HG03139 (cell line): ENCODE measurements at regions not wholly inside any gene's neighbourhood (a gene's known extent, or its start where the extent isn't known, plus 50 kb on each side); places are given as distances from the start of the nearest gene placed in this dataset.
A peak's percentile ranks its signal among the peaks of the same experiment; 100 is the strongest.

Experiments used
- ATAC-seq: cut with Tn5 transposase; IDR thresholded peaks from one replicate; pipeline ENCODE4 v1.9.1; 2021; ENCODE audit not compliant: unreplicated experiment

DNA sequence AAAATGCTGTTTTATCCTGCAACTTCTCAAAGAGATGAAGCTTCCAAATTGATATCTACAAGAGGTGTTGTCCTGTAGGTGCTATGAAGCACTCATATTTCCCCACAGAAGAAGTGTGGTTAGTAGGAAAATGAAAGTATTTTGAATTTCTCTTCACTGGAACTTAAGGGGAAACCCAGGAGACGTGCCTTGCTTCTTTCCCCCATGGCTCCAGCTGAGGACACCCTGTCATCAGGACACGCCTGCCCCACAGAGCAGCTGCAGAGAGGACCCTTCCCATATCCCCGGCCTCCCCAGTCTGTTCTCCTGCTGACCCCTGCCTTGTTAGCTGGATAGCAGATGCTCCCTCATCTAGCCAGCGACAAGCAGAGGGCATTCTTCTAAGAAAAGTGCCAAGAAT is 371.3 kb downstream of the COG6 start:
- peak; percentile 2 for ATAC-seq

DNA sequence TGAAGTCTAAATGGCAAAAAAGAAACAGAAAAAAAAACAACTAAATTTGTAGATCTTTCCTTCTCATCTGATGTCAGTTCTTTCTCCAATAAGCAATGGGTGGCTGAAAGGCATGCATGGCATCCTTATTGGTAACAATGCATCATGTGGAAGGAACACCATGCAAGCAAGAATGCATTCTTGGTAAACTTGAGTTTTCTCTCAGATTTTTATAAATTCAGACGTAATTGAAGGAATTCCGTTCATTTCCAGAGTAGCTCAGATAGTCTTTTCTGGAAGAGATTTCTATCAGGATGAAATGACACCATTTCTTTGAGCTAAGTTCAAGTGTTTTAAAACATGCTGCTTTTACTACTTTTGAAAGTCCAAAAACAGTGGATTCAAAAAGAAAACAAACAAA is 373.0 kb downstream of the COG6 start:
- ATAC-seq: no peak

DNA sequence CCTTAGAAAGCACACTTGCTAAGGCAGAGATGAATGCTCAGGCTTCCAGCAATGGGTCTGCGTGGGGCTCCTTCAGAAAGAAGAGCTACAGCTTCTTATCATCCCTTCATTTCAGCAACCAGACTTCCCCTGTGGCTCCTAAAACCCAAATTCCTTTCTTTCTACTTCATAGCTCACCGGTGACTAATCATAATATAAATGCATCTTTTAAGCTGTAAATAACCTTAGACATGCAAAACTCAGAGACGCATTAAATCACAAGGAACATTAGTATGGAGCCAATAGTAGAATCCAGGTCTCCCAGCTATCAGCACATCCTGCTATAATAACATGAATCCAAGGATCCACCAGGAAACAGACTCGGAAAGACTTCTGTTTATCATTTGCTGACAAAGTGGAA is 375.6 kb downstream of the COG6 start:
- ATAC-seq: no peak

DNA sequence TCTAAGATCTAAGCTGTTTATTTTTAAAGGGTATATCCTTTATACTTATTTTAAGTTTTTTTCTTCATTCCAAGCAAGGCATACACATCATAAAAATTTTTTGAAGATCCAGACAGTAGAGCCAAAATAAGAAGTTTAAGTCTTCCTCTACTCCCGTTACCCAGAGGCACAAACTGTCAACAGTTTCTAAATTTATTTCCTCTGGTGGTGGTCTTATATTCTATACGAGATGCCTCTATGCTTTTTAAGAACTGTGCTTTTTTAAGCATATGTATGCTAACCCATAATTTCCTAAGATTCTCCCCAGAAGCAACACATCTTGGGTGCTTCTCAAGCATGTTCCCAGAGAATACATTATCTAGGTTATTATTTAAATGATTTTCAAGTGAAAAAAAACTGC is 383.6 kb downstream of the COG6 start:
- no peak for ATAC-seq

DNA sequence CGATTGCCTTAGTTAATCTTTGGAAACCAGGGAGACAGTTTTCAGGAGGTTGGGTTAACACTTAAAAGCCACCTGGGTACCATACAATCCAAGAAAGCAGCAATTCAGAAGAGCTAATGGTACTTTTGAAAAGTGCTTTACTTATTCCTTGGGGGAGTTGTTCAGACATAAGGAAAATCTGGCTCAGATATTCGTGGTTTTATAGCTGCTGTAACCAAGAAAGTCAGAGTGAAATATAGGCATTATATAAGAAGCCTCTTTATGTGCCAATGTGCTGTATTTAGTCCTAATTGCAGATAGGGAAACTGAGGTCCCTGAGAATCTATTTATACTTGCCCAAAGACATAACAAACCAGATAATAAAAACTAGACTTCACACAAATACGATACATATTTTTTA is 387.5 kb downstream of the COG6 start:
- no peak for ATAC-seq

DNA sequence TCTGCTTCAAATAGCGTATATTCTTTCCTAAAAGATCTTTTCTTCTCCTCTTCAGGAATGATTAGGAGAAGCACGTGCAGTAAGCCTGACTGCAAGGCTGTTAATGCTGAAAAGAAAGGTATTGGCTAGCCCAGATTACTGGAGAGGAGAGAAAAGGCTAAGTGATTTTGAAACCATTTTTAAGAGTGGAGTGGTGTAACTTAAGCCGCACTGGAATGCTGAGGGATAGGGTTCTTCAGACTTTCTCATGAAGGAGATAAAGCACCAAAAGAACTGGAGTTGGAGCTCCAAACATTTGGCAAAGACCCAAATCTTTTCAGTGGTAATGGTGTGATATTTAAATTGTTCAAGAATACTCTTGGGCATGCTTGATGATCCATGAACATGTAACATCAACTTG is 388.3 kb downstream of the COG6 start:
- no peak for ATAC-seq

DNA sequence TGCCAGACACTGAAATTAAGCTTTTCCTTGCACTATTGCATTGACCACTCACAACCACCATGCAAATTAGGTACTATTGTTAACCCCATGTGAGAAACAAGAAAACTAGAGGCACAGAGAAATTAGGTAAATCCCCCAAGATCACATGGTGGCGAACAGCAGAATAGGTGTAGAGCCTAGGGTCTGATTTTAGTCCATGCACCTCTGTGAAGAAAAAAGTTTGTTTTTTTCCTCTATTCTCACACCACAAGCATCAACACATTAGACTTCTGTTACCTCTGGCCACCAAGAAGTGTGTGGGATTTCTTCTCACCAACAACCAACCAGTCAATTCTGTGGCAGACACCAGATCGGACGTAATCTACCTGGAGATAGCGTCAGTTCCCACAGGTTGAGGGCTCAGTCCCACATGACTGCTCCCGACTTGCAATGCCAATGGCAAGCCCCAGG is 391.9 kb downstream of the COG6 start:
- peak; percentile 73 for ATAC-seq

DNA sequence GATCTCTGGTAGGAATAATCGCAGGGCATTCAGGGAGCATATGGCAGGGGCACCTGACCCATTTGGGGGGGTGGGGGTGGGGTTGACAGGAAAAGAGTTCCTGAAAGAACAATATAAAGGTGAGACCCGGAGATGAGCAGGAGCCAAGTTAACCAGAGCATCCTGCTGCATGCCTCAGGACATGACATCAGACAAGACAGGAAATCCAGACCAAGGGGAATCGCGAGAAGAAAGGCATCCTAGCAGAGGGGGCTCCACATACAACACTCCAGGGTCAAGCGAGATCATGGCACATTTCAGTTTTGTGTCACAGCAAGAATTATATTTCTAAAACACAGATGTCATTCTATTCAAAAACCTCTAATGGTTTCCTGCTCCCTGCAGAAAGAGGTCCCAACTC is 393.1 kb downstream of the COG6 start:
- ATAC-seq: no peak

DNA sequence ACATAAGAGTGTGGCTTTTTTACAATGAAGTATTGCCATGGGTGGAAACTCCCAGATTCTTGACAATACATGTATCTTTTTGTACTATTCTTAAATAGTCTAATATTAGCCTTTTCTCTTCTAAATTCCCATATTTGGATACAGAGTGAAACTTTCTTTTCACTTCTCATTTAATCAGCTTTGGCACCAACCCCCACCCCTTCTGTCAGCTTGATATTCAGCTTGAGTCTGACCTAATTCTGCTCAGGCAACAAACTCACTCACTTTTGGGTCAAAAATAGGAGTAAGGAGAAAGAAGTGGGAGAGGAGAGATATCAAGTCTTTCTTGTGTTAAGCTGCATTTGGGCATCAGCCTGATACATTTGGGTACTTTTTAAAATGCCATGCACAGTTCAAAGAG is 397.5 kb downstream of the COG6 start:
- no peak for ATAC-seq

DNA sequence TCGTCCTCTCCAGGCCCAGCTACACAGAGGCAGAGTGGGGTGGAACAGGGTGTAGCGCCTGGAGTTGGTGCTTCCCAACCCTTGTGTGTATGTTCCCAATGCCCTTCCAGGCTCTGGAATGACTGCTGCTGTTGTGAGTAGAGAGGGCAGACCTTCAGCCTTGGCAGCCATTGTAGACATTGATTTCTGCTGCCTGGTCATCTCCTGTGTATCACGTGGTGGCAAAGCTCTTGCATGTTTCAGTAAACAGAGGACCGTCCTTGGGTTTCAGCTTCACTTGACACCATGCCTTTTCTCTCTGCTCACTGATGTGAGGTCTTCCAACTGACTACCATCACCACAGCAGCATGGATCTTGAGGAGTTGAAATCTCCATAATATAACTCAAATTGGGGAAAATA is 397.9 kb downstream of the COG6 start:
- ATAC-seq: no peak

DNA sequence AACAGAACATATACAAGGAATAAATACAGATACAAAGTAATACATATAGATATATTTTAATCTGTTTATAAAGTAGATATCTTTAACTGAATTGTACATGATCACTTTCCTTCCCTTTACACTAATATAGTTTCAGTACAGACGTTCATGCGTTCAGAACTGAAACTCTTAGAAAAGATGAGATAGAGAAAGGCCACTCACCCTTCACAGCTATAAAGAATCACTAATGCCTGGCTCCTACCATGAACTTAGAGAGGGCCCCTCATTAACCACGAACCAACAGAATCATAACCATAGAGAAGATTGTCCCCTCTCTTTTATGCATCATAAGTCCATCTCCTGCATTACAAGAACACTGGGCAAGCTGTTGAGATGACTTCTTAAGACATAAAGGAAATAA is 399.0 kb downstream of the COG6 start:
- peak; percentile 45 for ATAC-seq

DNA sequence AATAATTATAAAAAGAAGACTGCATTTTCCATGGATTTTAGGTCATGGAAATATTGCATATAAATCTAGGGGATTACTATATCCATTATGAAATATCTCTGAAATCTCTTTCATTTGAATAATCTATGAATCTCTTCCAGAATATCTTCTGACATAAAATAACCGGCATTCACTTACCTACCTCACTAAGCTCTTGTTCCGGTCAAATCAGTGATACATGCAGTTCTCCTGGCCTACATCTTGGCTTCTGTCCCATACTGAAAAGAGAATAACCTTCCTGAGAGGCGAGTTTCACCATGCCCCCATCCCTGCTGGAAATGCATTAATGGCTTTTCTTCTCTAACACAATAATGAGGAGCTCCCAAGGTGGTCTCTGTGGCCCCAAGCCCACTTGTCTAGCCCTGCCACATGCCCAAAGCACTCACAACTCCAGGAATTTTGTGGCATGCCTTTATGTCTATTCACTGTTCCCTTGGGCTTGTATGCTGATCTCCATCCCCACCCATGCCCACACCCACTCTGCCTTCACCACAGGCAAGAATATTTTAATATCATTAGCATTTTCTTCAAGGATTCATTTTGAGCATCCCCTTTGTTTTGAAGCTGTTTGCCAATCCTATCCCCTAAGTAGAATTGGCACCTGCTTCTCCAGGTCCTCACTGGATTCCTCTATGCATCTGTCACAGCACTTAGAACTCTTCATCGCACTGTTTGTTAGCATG is 401.6 kb downstream of the COG6 start:
- ATAC-seq: no peak

DNA sequence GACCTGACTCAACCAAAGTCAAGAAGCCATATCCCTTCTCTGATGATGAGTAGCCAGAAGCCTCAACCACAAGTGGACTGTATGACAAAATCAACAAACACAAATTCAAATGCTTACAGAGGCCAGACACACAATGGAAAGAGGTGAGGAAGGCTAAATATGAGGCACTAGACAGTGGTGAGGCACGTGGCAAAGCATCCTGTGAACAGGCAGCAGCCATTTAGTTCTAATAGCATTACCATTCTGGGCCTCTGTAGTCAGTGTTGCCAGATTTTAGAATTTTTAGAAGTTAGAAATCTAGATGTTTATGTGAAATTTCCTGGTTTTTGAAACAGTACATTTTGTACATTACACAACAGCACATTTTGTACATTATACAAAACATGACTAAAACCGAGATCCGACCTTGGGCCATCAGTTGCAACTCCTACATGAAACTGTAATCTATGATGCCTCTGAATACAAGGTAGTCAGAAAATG is 403.3 kb downstream of the COG6 start:
- no peak for ATAC-seq

DNA sequence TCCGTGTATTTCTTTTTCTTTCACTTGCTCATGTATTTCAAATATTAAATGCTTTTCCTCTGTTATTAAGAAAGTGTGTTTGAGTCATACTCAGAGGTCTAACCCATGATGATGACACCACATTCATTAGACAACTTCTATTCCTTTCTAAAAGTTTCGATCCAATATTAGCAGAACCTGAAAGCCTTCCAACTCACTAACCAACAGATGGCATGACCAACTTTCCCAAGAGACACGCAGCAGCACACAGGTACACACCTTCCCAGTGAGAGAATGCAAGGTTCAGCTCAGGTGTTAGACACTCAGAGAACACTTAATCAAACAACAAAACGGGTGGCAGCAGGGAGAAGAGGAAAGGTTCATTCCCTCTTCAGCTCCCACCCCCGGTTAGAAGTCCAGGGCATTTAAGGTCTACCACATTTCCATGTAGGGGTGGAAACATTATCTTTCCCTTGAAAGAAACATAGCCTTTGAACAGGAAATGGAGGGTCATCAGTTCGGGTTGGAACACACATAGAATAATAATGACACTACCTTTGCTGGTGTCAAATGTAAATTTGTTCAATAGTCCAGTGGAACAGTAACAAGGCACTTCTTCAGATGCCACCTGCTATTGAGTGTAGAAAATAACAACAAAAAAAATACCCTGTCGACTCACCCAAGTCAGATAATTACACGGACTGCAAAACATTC is 404.2 kb downstream of the COG6 start:
- ATAC-seq: no peak

DNA sequence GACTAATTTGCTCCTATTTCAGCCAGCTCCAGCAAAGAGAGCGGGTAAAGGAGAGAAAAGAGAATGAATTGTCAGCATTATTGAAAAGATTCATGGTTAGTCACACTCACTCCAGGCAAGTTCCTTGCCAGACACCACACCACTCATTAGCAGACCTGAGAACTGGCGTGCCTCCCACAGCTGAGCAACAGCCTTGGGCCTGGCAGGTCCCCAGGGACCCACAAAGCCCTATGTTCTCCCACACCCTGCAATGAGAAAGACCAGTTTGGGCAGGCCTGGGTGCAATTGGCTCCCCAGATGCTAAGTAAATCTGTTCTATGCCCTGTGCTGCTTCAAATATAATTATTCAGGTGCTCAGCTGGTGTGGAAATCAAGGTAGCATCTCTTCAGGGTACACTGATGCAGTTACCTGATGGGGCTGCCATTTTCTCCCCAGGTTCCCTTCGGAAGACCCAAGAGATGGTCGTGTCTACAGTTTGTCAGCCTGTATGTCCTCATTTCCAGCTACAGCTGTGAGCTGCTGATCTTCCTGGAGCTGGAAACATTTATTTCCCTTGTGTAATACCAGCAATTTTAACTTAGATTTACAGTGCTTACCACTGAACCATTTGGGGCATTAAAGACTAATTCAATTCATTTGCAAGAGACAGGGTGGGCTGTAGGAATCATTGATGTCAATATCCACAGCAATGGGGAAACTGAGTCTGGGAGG is 405.0 kb downstream of the COG6 start:
- ATAC-seq: peak; percentile 73

DNA sequence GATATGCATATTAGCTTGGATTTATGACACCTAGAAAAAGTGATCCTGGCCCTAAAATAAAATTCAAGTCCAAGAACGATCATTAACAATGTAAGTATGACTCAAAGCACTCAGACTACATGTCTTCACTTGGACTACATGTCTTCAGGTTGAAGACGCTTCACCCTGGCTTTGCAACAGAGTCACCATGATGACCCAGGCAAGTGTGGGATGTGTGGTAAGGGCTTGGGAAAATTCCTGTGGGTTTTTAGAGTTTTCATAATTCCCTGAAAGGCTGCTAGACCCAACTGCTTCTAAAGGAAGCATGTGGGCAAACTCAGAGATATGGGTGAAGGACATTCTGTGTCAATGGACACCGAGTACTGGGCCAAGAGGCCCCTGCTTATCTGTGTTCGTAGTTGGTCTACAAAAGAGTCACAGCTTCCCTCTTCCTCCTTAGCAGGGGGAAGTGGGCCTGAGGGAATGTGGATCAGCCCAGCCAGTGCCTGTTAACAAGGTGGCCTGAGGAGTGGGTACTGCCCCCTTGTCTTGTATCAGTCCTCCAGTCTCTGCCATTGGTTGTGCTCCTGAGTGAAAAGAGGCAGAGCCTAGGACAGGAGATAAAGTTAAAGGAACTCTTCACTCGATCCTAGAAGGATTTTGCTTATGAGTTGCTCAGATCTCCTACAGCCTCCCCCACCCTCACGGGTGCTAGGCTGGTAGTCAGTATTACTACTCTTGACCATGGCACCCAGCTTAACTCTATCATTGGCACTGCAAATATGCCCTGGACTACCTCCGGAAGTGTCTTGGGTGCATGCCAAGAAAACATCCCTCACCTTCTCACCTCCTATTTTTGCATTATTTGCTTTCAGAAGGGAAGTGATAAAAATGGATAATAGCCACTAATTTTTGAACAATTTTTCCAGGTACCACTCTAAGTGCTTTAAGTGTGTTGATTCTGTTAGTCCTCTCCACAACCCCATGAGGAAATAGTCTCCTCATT is 406.3 kb downstream of the COG6 start:
- ATAC-seq: no peak

DNA sequence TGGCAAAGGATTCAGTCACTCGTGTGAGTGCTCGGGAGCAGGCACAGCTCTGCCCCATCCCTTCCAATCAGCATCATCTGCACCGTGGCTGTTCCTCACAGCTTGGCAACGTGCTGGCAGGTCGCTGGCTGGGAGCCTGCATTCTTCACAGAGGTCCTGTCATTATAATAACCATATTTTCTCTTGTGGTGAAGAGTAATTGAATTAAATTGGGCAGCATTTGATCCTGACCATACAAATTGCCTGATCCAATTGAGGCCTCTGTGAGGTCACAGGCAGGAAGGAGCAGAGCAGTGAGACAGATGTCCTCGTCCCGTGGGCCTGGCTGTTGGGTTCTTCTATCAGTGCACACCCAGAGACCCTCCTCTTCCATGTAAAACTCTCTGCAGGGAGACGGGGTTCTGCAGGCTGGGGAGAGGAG is 407.8 kb downstream of the COG6 start:
- no peak for ATAC-seq

DNA sequence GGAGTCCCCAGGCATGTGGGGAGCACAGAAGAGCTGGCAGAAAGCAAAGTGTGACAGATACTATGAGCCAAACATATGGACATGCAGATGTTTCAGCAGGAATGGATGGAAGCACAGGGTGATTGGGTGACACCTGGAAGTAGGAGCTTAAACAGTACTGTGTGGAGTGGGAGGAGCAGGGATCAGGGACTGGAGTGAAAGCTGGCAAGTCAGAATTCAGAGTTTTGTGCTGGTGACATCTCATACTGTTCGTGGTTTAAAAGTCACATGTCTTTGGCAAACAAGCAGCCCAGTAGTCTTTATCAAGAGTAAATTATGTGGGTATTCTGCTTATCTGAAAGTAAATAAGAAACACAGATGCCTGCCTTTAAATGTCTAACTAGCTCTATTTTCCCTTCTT is 408.2 kb downstream of the COG6 start:
- no peak for ATAC-seq

DNA sequence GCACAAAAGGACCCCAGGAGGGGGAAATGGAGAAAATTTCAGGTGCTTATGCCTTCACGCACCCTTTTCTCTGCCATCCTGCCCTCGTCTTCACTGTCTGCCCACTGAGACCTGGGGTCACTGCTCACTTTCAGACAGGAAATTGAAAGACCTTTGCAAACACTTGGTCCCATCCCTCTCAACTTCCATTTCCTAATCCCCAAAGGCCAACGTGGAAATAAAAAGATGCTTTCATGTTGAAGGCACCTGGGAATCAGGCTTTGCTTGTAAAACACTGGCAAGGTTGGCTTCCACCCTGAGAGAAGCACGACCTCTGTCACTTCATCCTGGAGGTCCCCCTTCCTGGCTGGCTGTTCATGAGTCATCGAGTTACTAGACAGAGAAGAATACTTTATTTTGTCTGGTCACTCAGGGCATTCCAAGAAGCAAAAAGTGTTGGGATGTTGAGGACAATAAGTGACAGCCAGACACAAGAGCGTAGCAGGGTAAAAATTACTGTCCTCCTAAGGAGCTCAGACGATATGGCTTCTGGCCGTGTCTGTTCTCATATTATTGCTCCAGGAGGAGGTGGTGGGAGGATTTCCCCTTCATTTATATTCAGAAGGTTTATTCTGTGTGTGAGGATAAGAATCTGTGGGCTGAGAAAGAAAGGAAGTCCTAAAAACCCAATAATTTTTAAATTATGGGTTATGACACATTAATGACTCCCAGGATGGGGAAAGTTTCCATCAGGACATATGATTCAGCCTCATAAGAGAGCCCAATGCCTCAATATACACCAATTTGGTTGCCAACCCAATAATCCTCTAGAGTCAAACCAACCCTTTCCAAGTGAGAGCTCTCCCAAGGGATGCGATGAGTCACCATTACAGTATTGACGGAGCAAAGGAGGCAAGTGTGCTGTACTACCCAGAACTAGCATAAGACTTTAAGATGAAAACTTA is 409.0 kb downstream of the COG6 start:
- no peak for ATAC-seq
